GM12878 (cell line): ENCODE measurements at regions not wholly inside any gene's neighbourhood (a gene's known extent, or its start where the extent isn't known, plus 50 kb on each side); places are given as distances from the start of the nearest gene placed in this dataset.

Source experiments
- CBX5 ChIP-seq: sonication (generic); IDR thresholded peaks from 2 replicates; pipeline ENCODE4 v1.6.1; 2016; ENCODE audit warnings: low read depth, moderate library complexity, mild to moderate bottlenecking, inconsistent platforms
- CREB1 ChIP-seq: IDR thresholded peaks from 2 replicates; pipeline ENCODE4 v1.6.1; 2012; ENCODE audit warnings: low read depth, mild to moderate bottlenecking, inconsistent platforms
- EED ChIP-seq: sonication (generic); IDR thresholded peaks from 2 replicates; pipeline ENCODE4 v1.6.1; 2016; ENCODE audit warnings: antibody characterized with exemption, low read depth
- GABPA ChIP-seq: IDR thresholded peaks from 2 replicates; pipeline ENCODE4 v1.6.1; 2014; ENCODE audit warnings: antibody characterized with exemption, low read depth, mild to moderate bottlenecking, inconsistent platforms
- IKZF1 ChIP-seq: fragments of 450-650 bp; conservative IDR thresholded peaks from 2 replicates; pipeline ENCODE4 v1.6.1; 2017; ENCODE audit warnings: antibody characterized with exemption, mild to moderate bottlenecking
- IKZF2 ChIP-seq, 2 experiments: fragments of 450-650 bp; IDR thresholded peaks; 2 replicates each; pipeline ENCODE4 v1.6.1; 2017; ENCODE audit warnings: mild to moderate bottlenecking in 2 of 2, moderate library complexity in 2 of 2
- JUND ChIP-seq: IDR thresholded peaks from 2 replicates; pipeline ENCODE4 v1.6.1; 2012; ENCODE audit warnings: low read depth, mild to moderate bottlenecking, low read length, improper control_type of control experiment, moderate library complexity
- MTA3 ChIP-seq: IDR thresholded peaks from 2 replicates; pipeline ENCODE4 v1.6.1; 2012; ENCODE audit warnings: low read length, inconsistent platforms, borderline replicate concordance
- PAX5 ChIP-seq: IDR thresholded peaks from 2 replicates; pipeline ENCODE4 v1.6.1; 2011; ENCODE audit warnings: low read depth, low read length, borderline replicate concordance
- RBBP5 ChIP-seq: fragments of 200-600 bp; sonication (generic); conservative IDR thresholded peaks from 2 replicates; pipeline ENCODE4 v1.6.1; 2016
- SMC3 ChIP-seq: IDR thresholded peaks from 2 replicates; pipeline ENCODE4 v1.6.1; 2011; ENCODE audit warnings: low read length, improper control_type of control experiment, borderline replicate concordance
- SPI1 ChIP-seq: IDR thresholded peaks from 2 replicates; pipeline ENCODE4 v1.6.1; 2011; ENCODE audit warnings: low read depth, mild to moderate bottlenecking, low read length, moderate library complexity, borderline replicate concordance; ENCODE audit not compliant: insufficient read depth
- TF ChIP-seq, protein P1 (sequence below): IDR thresholded peaks from 2 replicates; pipeline ENCODE4 v1.6.1; 2012; ENCODE audit warnings: low read depth, low read length, improper control_type of control experiment
- TF ChIP-seq, protein P2 (sequence below): fragments of 450-650 bp; IDR thresholded peaks from 2 replicates; pipeline ENCODE4 v1.6.1; 2016; ENCODE audit warnings: mild to moderate bottlenecking, moderate library complexity, borderline replicate concordance

DNA sequence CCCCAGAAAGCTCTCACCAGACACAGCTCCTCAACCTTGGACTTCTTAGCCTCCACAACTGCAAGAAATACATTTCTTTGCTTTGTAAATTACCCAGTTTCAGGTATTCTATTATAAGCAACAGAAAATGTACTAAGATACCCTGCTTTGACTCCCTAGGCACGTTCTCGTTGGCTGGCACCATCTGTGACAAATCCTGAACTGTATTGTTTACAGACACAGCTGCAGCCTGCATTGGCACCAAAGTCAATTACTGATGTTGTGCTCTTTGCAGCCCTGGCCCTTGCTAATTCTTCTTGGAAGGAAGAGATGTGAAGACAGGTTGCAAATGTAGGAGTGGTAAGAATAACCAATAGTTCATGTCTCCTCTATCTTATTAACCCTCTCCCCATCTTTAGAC is 72.7 kb upstream of the FAM136A start (continued):
- TF ChIP-seq, protein P1, sequence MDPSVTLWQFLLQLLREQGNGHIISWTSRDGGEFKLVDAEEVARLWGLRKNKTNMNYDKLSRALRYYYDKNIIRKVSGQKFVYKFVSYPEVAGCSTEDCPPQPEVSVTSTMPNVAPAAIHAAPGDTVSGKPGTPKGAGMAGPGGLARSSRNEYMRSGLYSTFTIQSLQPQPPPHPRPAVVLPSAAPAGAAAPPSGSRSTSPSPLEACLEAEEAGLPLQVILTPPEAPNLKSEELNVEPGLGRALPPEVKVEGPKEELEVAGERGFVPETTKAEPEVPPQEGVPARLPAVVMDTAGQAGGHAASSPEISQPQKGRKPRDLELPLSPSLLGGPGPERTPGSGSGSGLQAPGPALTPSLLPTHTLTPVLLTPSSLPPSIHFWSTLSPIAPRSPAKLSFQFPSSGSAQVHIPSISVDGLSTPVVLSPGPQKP, result no peak
- no peak for TF ChIP-seq EED
- no peak for TF ChIP-seq SMC3
- TF ChIP-seq, protein P2, sequence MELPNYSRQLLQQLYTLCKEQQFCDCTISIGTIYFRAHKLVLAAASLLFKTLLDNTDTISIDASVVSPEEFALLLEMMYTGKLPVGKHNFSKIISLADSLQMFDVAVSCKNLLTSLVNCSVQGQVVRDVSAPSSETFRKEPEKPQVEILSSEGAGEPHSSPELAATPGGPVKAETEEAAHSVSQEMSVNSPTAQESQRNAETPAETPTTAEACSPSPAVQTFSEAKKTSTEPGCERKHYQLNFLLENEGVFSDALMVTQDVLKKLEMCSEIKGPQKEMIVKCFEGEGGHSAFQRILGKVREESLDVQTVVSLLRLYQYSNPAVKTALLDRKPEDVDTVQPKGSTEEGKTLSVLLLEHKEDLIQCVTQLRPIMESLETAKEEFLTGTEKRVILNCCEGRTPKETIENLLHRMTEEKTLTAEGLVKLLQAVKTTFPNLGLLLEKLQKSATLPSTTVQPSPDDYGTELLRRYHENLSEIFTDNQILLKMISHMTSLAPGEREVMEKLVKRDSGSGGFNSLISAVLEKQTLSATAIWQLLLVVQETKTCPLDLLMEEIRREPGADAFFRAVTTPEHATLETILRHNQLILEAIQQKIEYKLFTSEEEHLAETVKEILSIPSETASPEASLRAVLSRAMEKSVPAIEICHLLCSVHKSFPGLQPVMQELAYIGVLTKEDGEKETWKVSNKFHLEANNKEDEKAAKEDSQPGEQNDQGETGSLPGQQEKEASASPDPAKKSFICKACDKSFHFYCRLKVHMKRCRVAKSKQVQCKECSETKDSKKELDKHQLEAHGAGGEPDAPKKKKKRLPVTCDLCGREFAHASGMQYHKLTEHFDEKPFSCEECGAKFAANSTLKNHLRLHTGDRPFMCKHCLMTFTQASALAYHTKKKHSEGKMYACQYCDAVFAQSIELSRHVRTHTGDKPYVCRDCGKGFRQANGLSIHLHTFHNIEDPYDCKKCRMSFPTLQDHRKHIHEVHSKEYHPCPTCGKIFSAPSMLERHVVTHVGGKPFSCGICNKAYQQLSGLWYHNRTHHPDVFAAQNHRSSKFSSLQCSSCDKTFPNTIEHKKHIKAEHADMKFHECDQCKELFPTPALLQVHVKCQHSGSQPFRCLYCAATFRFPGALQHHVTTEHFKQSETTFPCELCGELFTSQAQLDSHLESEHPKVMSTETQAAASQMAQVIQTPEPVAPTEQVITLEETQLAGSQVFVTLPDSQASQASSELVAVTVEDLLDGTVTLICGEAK, result no peak
- TF ChIP-seq IKZF2 (IDR thresholded peaks at IDR 0.05), result no peak
- no peak for TF ChIP-seq MTA3
- no peak for TF ChIP-seq RBBP5
- TF ChIP-seq CBX5, result no peak
- TF ChIP-seq CREB1, result no peak
- TF ChIP-seq GABPA, result no peak
- no peak for TF ChIP-seq SPI1
- TF ChIP-seq IKZF1, result no peak
- no peak for TF ChIP-seq JUND
- TF ChIP-seq PAX5, result no peak
